ENCODE measurements at regions not wholly inside any gene's neighbourhood (a gene's known extent, or its start where the extent isn't known, plus 50 kb on each side); places are given as distances from the start of the nearest gene placed in this dataset.
A peak's percentile ranks its signal among the peaks of the same experiment; 100 is the strongest.

DNA sequence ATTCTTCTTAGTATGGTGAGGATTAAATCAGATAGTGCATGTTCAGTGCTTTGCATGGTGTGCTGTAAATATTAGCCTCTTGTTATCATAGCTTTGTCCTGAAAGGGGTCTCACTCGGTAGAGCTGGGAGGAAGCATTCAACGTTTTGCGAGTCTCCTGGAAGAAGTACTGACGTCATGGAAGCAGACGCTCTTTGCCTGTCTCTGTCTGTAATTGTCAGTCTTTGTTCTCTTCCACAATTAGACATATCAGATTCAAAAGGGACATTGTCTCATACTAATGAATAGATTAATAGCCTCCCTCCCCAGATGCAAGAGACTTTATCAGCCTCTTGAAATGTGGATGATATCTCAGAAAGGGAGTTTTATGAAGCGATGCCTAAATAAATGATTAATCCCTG is 91.8 kb upstream of the CXCL14 start:
- Mint-ChIP-seq H3K36me3 (ENCODE audit: insufficient read depth) (no peaks in the 10 kb centered on the region), H3K4me3 (ENCODE audit: low read depth) (no peak overlapping the region), H3K9me3 (ENCODE audit: low read depth) (no peaks in the 10 kb centered on the region), H3K27ac (no peak overlapping the region), H3K27me3 (no peaks in the 10 kb centered on the region), H3K4me1 (ENCODE audit: low read depth) (no peaks in the 10 kb centered on the region)
- no peak for TF ChIP-seq CTCF (IDR thresholded peaks at IDR 0.05; ENCODE audit: unreplicated experiment)
- DNase-seq (ENCODE audit: low spot score, unreplicated experiment): no peak

- H3K27ac Mint-ChIP-seq: no peak overlapping the region
- DNase-seq (ENCODE audit: low spot score, unreplicated experiment): no peak
- H3K27me3 Mint-ChIP-seq: no peaks in the 10 kb centered on the region
- H3K4me3 Mint-ChIP-seq (ENCODE audit: low read depth): no peak overlapping the region
- TF ChIP-seq CTCF (IDR thresholded peaks at IDR 0.05; ENCODE audit: unreplicated experiment): no peak
- H3K36me3 Mint-ChIP-seq (ENCODE audit: insufficient read depth): no peaks in the 10 kb centered on the region
- no peaks in the 10 kb centered on the region for H3K4me1 Mint-ChIP-seq (ENCODE audit: low read depth)
- H3K9me3 Mint-ChIP-seq (ENCODE audit: low read depth): no peaks in the 10 kb centered on the region
Observed at GRCh38 chr5:135669416-135669815, 90.6 kb upstream of the CXCL14 start.

- H3K4me3 Mint-ChIP-seq (ENCODE audit: low read depth): no peak overlapping the region
- H3K4me1 Mint-ChIP-seq (ENCODE audit: low read depth): no peaks in the 10 kb centered on the region
- TF ChIP-seq CTCF (IDR thresholded peaks at IDR 0.05; ENCODE audit: unreplicated experiment): no peak
Observed at GRCh38 chr5:135667673-135668072, 88.9 kb upstream of the CXCL14 start.

GRCh38 chr5:135667204-135667603 is 88.4 kb upstream of the CXCL14 start:
- no peak for DNase-seq (ENCODE audit: low spot score, unreplicated experiment)
- H3K27me3 Mint-ChIP-seq: peaks cover 7% of the 10 kb centered on the region
- no peaks in the 10 kb centered on the region for H3K36me3 Mint-ChIP-seq (ENCODE audit: insufficient read depth)
- H3K4me1 Mint-ChIP-seq (ENCODE audit: low read depth): no peaks in the 10 kb centered on the region
- TF ChIP-seq CTCF (IDR thresholded peaks at IDR 0.05; ENCODE audit: unreplicated experiment): no peak
- H3K27ac Mint-ChIP-seq: no peak overlapping the region
- H3K4me3 Mint-ChIP-seq (ENCODE audit: low read depth): no peak overlapping the region
- no peaks in the 10 kb centered on the region for H3K9me3 Mint-ChIP-seq (ENCODE audit: low read depth)

More at GRCh38 chr5:135667673-135668072, 88.9 kb upstream of the CXCL14 start:
- Mint-ChIP-seq H3K27ac (peak overlapping the region; percentile 21), H3K36me3 (ENCODE audit: insufficient read depth) (no peaks in the 10 kb centered on the region), H3K9me3 (ENCODE audit: low read depth) (no peaks in the 10 kb centered on the region), H3K27me3 (peaks cover 4% of the 10 kb centered on the region)
- no peak for DNase-seq (ENCODE audit: low spot score, unreplicated experiment)

- no peaks in the 10 kb centered on the region for H3K9me3 Mint-ChIP-seq (ENCODE audit: low read depth)
- H3K27ac Mint-ChIP-seq: no peak overlapping the region
- DNase-seq (ENCODE audit: low spot score, unreplicated experiment): no peak
- H3K27me3 Mint-ChIP-seq: peaks cover 7% of the 10 kb centered on the region
- H3K4me3 Mint-ChIP-seq (ENCODE audit: low read depth): no peak overlapping the region
- no peaks in the 10 kb centered on the region for H3K36me3 Mint-ChIP-seq (ENCODE audit: insufficient read depth)
- peaks cover 2% of the 10 kb centered on the region for H3K4me1 Mint-ChIP-seq (ENCODE audit: low read depth)
- peak; percentile 6 for TF ChIP-seq CTCF (IDR thresholded peaks at IDR 0.05; ENCODE audit: unreplicated experiment)
Observed at GRCh38 chr5:135662683-135663082, 83.9 kb upstream of the CXCL14 start.

Measured in progenitor cell of endocrine pancreas (in vitro differentiated cells).